ENCODE measurements at regions not wholly inside any gene's neighbourhood (a gene's known extent, or its start where the extent isn't known, plus 50 kb on each side); places are given as distances from the start of the nearest gene placed in this dataset.

DNA sequence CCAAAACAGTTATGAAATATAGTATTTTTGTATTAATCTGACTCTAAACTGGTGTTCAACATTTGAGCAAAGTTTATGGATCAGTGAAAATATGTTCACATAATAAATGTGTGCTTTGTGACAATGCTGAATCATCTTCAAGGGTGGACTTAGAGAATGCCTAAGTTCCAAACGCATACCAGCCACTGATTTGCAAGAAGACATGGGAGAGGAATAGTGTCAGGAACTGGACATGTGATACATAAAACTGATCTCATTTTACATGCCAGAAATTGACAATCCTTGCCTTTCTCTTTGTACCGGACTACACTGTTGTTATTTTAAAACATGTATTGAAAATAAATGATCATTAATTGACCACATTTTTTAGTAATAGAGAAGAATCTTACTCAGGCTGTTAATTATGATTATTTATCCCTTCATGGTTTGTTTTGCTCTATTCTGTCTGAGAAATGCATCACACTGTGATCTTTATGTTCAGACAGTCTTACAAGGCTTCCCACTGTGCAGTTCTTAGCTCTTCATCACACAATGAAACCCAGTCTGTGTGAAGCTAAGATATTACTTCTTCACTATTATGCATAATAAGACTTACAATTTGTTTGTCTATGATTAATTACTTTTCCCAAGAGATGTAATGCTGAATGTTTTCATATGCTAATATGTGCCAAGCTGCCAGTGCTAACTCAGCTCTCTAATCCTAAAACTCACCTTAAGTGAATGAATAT, 1180.6 kb upstream of the CDH8 start:
- no peaks in the 10 kb centered on the region for H3K27me3 ChIP-seq

DNA sequence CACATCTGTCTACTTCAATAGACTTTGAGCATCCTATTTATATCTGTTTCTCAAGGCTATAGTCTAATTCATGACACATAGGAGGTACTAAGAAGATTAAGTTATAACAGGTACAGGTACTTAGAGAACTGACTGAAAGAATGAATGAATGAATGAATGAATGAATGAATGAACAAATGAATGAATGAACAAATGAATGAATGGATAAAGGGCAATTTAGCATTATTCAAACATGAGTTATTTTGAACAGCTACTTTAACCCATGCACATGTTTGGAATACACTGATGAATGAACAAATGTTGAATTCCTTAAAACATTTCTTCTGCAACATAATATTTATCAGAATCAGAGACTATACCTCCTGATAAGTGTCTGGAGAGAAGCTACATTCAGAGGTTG, 1165.6 kb upstream of the CDH8 start:
- H3K36me3 ChIP-seq = no peaks in the 10 kb centered on the region
- TF ChIP-seq, protein P1, sequence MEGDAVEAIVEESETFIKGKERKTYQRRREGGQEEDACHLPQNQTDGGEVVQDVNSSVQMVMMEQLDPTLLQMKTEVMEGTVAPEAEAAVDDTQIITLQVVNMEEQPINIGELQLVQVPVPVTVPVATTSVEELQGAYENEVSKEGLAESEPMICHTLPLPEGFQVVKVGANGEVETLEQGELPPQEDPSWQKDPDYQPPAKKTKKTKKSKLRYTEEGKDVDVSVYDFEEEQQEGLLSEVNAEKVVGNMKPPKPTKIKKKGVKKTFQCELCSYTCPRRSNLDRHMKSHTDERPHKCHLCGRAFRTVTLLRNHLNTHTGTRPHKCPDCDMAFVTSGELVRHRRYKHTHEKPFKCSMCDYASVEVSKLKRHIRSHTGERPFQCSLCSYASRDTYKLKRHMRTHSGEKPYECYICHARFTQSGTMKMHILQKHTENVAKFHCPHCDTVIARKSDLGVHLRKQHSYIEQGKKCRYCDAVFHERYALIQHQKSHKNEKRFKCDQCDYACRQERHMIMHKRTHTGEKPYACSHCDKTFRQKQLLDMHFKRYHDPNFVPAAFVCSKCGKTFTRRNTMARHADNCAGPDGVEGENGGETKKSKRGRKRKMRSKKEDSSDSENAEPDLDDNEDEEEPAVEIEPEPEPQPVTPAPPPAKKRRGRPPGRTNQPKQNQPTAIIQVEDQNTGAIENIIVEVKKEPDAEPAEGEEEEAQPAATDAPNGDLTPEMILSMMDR (IDR thresholded peaks at IDR 0.05; ENCODE audit: low read depth, low read length) = no peak
- DNase-seq = no peak
- no peaks in the 10 kb centered on the region for H3K27me3 ChIP-seq
- no peak overlapping the region for H3K4me3 ChIP-seq (ENCODE audit: low read depth, low read length)
- no peaks in the 10 kb centered on the region for H3K4me1 ChIP-seq
- H3K9me3 ChIP-seq = no peaks in the 10 kb centered on the region; the same call in 1 of the 2 replicates

More for the DNA sequence above, 1180.6 kb upstream of the CDH8 start:
- Histone ChIP-seq H3K4me3 (ENCODE audit: low read depth, low read length) (no peak overlapping the region), H3K9me3 (no peaks in the 10 kb centered on the region), H3K4me1 (no peaks in the 10 kb centered on the region), H3K36me3 (no peaks in the 10 kb centered on the region)
- TF ChIP-seq, protein P1 (IDR thresholded peaks at IDR 0.05; ENCODE audit: low read depth, low read length) = no peak
- no peak for DNase-seq

DNA sequence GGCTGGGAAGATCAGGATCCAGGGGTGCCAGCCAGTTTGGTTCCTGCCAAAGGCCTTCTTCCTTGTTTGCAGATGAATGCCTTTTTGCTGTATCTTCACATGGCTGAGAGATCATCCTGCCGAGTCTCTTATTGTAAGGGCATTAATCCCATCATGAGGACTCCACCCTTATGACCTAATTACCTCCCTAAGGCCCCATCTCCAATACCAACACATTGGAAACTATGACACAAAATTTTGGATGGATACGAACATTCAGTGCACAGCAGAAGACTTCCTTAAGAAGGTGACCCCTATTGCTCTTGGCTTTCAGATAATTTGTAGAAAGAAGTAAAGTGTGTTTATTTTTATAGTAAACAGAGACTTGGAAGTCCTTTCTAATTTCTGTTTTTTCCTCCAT, 1164.7 kb upstream of the CDH8 start:
- DNase-seq = no peak
- Histone ChIP-seq H3K27me3 (no peaks in the 10 kb centered on the region), H3K4me1 (no peaks in the 10 kb centered on the region), H3K9me3 (no peaks in the 10 kb centered on the region; the same call in 1 of the 2 replicates), H3K36me3 (no peaks in the 10 kb centered on the region), H3K4me3 (ENCODE audit: low read depth, low read length) (no peak overlapping the region)
- TF ChIP-seq, protein P1 (IDR thresholded peaks at IDR 0.05; ENCODE audit: low read depth, low read length) = no peak

DNA sequence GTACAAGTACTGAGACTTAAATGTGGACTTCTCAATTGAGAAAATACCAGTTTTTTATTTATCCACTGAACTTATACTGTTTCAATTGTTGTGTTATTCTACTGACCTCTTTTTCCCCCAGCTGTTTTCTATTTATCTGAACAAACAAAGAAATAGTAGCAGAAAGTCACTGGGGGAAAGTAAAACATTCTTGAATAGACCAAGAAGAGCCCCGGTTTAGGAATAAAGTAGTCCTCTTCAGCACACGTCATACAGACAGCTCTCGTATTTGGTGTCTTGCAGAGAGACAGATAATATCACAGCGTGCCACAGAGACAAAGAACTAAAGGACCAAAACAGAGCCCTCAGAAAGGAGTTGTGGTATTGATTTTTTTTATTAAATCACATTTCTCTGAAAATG, 1159.1 kb upstream of the CDH8 start:
- Histone ChIP-seq H3K36me3 (no peaks in the 10 kb centered on the region), H3K9me3 (no peaks in the 10 kb centered on the region; the same call in 1 of the 2 replicates), H3K4me3 (ENCODE audit: low read depth, low read length) (no peak overlapping the region), H3K4me1 (no peaks in the 10 kb centered on the region), H3K27me3 (no peaks in the 10 kb centered on the region)
- TF ChIP-seq, protein P1 (IDR thresholded peaks at IDR 0.05; ENCODE audit: low read depth, low read length) = no peak
- DNase-seq = no peak

DNA sequence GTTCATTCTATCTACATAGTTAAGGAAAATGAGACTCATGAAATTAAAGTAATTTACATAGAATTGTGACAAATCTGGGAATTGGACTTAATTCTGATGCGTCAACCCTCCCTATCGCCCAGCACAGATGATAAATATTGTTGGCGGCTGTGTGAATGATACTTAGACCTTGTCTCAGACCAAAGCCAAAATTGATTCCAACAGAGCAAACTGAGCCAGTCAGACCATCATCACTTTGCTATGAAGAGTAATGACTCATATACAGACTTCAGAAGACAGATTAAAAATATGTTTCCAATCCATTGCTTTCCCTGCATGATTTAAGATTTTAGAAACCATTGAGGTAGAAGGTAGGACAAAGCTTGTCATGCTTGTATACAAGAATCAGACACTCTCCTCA, 1156.7 kb upstream of the CDH8 start:
- Histone ChIP-seq H3K4me3 (ENCODE audit: low read depth, low read length) (no peak overlapping the region), H3K4me1 (no peaks in the 10 kb centered on the region), H3K27me3 (no peaks in the 10 kb centered on the region), H3K36me3 (no peaks in the 10 kb centered on the region), H3K9me3 (no peaks in the 10 kb centered on the region)
- DNase-seq = no peak
- TF ChIP-seq, protein P1 (IDR thresholded peaks at IDR 0.05; ENCODE audit: low read depth, low read length) = no peak

DNA sequence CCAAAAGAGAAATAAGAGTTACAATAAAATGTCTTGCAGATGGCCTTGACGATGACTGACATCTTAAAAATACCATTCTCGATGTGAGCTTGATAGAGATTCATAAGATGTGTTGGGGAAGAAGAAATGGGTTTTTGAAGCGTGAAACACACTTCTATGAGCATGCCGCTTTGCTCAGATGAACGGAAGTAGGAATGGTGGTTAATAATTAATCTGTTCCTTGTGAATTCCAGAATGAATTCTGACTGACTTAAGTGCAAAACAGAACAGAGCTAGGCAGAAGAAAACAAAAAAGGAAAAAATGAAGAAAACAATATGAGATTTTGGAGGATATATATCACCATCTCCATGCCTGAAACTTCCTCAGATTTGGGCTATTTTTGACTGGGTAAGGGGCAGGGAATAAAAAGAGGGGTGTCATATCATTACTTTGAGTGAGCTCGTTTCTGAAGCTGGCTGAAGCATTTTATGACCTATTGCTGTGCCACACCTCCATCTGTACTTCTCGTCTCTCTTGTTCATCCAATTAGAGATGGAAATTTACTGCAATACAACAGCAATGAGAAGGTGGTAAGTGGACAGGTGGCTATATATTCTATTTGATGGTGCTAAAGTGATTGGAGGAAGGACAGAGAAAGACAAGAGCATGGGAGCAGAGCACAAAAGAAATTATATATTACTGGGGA, 1152.0 kb upstream of the CDH8 start:
- DNase-seq = no peak
- TF ChIP-seq, protein P1 (IDR thresholded peaks at IDR 0.05; ENCODE audit: low read depth, low read length) = no peak
- Histone ChIP-seq H3K4me1 (no peaks in the 10 kb centered on the region), H3K27me3 (no peaks in the 10 kb centered on the region), H3K36me3 (no peaks in the 10 kb centered on the region), H3K4me3 (ENCODE audit: low read depth, low read length) (no peak overlapping the region), H3K9me3 (no peaks in the 10 kb centered on the region)
